ENCODE measurements at regions not wholly inside any gene's neighbourhood (a gene's known extent, or its start where the extent isn't known, plus 50 kb on each side); places are given as distances from the start of the nearest gene placed in this dataset.

DNA sequence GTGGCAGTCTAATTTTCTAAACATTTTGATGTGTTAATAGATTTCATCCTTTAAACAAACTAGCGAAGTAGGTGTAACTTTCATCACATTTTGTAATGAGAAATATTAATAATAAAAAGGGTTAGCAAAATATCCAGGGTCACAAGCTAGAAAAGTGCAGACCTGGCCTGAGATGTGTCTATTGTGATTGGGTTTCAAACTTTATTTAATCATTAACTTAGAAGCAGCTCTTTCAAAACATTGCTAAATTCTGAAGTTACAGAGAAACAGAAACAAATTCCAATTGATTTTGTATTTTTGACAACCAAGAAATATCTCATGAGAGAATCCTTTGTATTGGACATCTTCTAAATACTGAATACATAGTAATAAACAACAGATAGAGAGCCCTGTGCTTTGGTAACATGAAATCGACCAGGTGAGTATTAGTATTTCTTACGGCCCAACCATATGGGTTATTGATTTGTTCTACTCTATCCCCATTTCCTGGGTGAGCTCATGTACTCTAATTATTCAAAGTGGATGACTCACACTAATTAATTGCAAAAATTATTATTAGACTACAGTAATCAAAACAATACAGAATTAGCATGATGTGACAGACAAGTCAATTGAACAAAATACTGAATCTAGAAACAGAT lies 1093.8 kb upstream of the AGA start:
- H3K4me3 ChIP-seq (ENCODE audit: low read length), result no peak overlapping the region
- H3K9me2 ChIP-seq (replicated peaks; ENCODE audit: insufficient read depth, low read length), result no peaks in the 10 kb centered on the region
- H3K4me1 ChIP-seq (ENCODE audit: low read length), result no peaks in the 10 kb centered on the region
- H3K79me2 ChIP-seq (ENCODE audit: low read length), result no peaks in the 10 kb centered on the region
- H3K27ac ChIP-seq (ENCODE audit: low read length), result no peak overlapping the region
- H2AFZ ChIP-seq (ENCODE audit: low read length), result no peak overlapping the region
- no peak for DNase-seq
- H3K36me3 ChIP-seq (replicated peaks; ENCODE audit: insufficient read depth, low read length), result no peaks in the 10 kb centered on the region
- no peaks in the 10 kb centered on the region for H3K9me3 ChIP-seq (replicated peaks; ENCODE audit: insufficient read depth, low read length)
- H3F3A ChIP-seq (ENCODE audit: insufficient read depth, low read length), result no peaks in the 10 kb centered on the region
- no peak overlapping the region for H3K9ac ChIP-seq (ENCODE audit: low read length)
- no peak overlapping the region for H3K4me2 ChIP-seq (ENCODE audit: low read depth, low read length)
- no peaks in the 10 kb centered on the region for H3K27me3 ChIP-seq (replicated peaks; ENCODE audit: insufficient read depth, low read length)
- H4K20me1 ChIP-seq (ENCODE audit: insufficient read depth, low read length), result no peaks in the 10 kb centered on the region
- TF ChIP-seq CTCF (IDR thresholded peaks at IDR 0.05; ENCODE audit: low read length) (no peak), EZH2 (optimal IDR thresholded peaks at IDR 0.05; ENCODE audit: low read depth, low read length) (no peak), EZH2phosphoT487 (IDR thresholded peaks at IDR 0.05; ENCODE audit: low read length) (no peak)

DNA sequence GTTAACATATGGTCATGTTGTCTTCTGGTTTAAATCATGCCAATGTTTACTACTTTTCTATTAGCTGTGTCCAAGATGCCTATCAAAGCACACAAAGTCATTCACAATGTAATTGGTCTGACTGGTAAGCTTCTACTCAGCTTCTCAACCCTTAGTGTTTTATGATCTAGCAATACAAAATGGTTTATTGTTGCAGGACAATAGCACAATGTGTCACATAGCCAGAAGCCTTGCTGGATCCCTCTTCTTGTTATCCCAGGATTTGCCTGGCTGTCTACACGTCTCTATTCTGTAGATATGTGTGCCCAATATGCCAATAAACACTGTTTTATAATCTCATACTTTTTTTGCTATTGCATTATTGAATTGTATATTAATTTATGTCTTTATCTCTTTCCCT lies 1111.0 kb upstream of the AGA start:
- H3K4me3 ChIP-seq (ENCODE audit: low read length), result no peak overlapping the region
- H3K9me3 ChIP-seq (replicated peaks; ENCODE audit: insufficient read depth, low read length), result no peaks in the 10 kb centered on the region
- H3K9ac ChIP-seq (ENCODE audit: low read length), result no peak overlapping the region
- TF ChIP-seq EZH2phosphoT487 (IDR thresholded peaks at IDR 0.05; ENCODE audit: low read length), result no peak
- TF ChIP-seq EZH2 (optimal IDR thresholded peaks at IDR 0.05; ENCODE audit: low read depth, low read length), result no peak
- TF ChIP-seq CTCF (IDR thresholded peaks at IDR 0.05; ENCODE audit: low read length), result no peak
- DNase-seq, result no peak
- no peaks in the 10 kb centered on the region for H3K27me3 ChIP-seq (replicated peaks; ENCODE audit: insufficient read depth, low read length)
- H3K36me3 ChIP-seq (replicated peaks; ENCODE audit: insufficient read depth, low read length), result no peaks in the 10 kb centered on the region
- no peaks in the 10 kb centered on the region for H3K79me2 ChIP-seq (ENCODE audit: low read length)
- no peaks in the 10 kb centered on the region for H3K9me2 ChIP-seq (replicated peaks; ENCODE audit: insufficient read depth, low read length)
- H3F3A ChIP-seq (ENCODE audit: insufficient read depth, low read length), result no peaks in the 10 kb centered on the region
- no peak overlapping the region for H3K27ac ChIP-seq (ENCODE audit: low read length)
- H3K4me1 ChIP-seq (ENCODE audit: low read length), result no peaks in the 10 kb centered on the region
- no peaks in the 10 kb centered on the region for H4K20me1 ChIP-seq (ENCODE audit: insufficient read depth, low read length)
- H2AFZ ChIP-seq (ENCODE audit: low read length), result no peak overlapping the region
- H3K4me2 ChIP-seq (ENCODE audit: low read depth, low read length), result no peak overlapping the region

GRCh38 chr4:178554352-178554751 lies 1112.1 kb upstream of the AGA start:
- DNase-seq, result no peak
- H3K4me1 ChIP-seq (ENCODE audit: low read length), result no peaks in the 10 kb centered on the region
- H3K4me3 ChIP-seq (ENCODE audit: low read length), result no peak overlapping the region
- no peaks in the 10 kb centered on the region for H4K20me1 ChIP-seq (ENCODE audit: insufficient read depth, low read length)
- TF ChIP-seq CTCF (IDR thresholded peaks at IDR 0.05; ENCODE audit: low read length) (no peak), EZH2 (optimal IDR thresholded peaks at IDR 0.05; ENCODE audit: low read depth, low read length) (no peak), EZH2phosphoT487 (IDR thresholded peaks at IDR 0.05; ENCODE audit: low read length) (no peak)
- H3K27ac ChIP-seq (ENCODE audit: low read length), result no peak overlapping the region
- no peaks in the 10 kb centered on the region for H3K9me2 ChIP-seq (replicated peaks; ENCODE audit: insufficient read depth, low read length)
- H2AFZ ChIP-seq (ENCODE audit: low read length), result no peak overlapping the region
- no peaks in the 10 kb centered on the region for H3K79me2 ChIP-seq (ENCODE audit: low read length)
- no peaks in the 10 kb centered on the region for H3K9me3 ChIP-seq (replicated peaks; ENCODE audit: insufficient read depth, low read length)
- no peak overlapping the region for H3K9ac ChIP-seq (ENCODE audit: low read length)
- H3K4me2 ChIP-seq (ENCODE audit: low read depth, low read length), result no peak overlapping the region
- no peaks in the 10 kb centered on the region for H3K27me3 ChIP-seq (replicated peaks; ENCODE audit: insufficient read depth, low read length)
- H3K36me3 ChIP-seq (replicated peaks; ENCODE audit: insufficient read depth, low read length), result no peaks in the 10 kb centered on the region
- no peaks in the 10 kb centered on the region for H3F3A ChIP-seq (ENCODE audit: insufficient read depth, low read length)

Measured in MM.1S (cell line).